Neural cell (in vitro differentiated cells): ENCODE measurements at regions not wholly inside any gene's neighbourhood (a gene's known extent, or its start where the extent isn't known, plus 50 kb on each side); places are given as distances from the start of the nearest gene placed in this dataset.
"Not testable (repeated sequence)": the region's sequence is repeated elsewhere in the genome, so short reads cannot be mapped to it uniquely, and the experiment has no call there.

Experiments
- H2AFZ ChIP-seq: fragments of 200-600, 300-800 bp; sonication (generic), shearing (Covaris generic); 2 replicates; pipeline ENCODE4 v1.6.0; 2014; ENCODE audit warnings: low read depth, mild to moderate bottlenecking, antibody characterized with exemption, low read length, moderate library complexity
- H3F3A ChIP-seq: fragments of 200-600 bp; shearing (Covaris generic); 2 replicates; pipeline ENCODE4 v1.6.1; 2016; ENCODE audit warnings: mild to moderate bottlenecking, moderate library complexity, mixed read lengths, antibody characterized with exemption, low read length; ENCODE audit not compliant: insufficient read depth, poor library complexity, severe bottlenecking
- H3K27ac ChIP-seq: fragments of 200-600, 300-800 bp; sonication (generic), shearing (Covaris generic); 2 replicates; pipeline ENCODE4 v1.5.1; 2014; ENCODE audit warnings: mild to moderate bottlenecking, low read length, moderate library complexity
- H3K27me3 ChIP-seq: fragments of 300-800, 200-600 bp; sonication (generic), shearing (Covaris generic); 2 replicates; pipeline ENCODE4 v1.6.0; 2014; ENCODE audit warnings: mild to moderate bottlenecking, low read depth, low read length, moderate library complexity; ENCODE audit not compliant: insufficient read depth
- H3K36me3 ChIP-seq: fragments of 300-800, 200-600 bp; sonication (generic), shearing (Covaris generic); 2 replicates; pipeline ENCODE4 v1.5.1; 2014; ENCODE audit warnings: mild to moderate bottlenecking, antibody characterized with exemption, low read length, moderate library complexity; ENCODE audit not compliant: insufficient read depth
- H3K4me2 ChIP-seq: fragments of 300-800, 200-600 bp; sonication (generic), shearing (Covaris generic); 2 replicates; pipeline ENCODE4 v1.6.0; 2014; ENCODE audit warnings: mild to moderate bottlenecking, low read length
- H3K4me3 ChIP-seq: fragments of 300-800, 200-600 bp; sonication (generic), shearing (Covaris generic); 2 replicates; pipeline ENCODE4 v1.5.1; 2014; ENCODE audit warnings: mild to moderate bottlenecking, low read length, moderate library complexity
- H3K79me2 ChIP-seq: fragments of 200-600 bp; shearing (Covaris generic); replicated peaks from 2 replicates; pipeline ENCODE4 v1.6.0; 2014; ENCODE audit warnings: mild to moderate bottlenecking, low read length, moderate library complexity; ENCODE audit not compliant: insufficient read depth
- H3K9ac ChIP-seq: fragments of 300-800, 200-600 bp; sonication (generic), shearing (Covaris generic); 2 replicates; pipeline ENCODE4 v1.6.1; 2016; ENCODE audit warnings: mild to moderate bottlenecking, low read length, mixed read lengths
- H3K9me2 ChIP-seq: fragments of 200-600 bp; shearing (Covaris generic); 2 replicates; pipeline ENCODE4 v1.6.1; 2016; ENCODE audit warnings: mild to moderate bottlenecking, low read length, mixed read lengths; ENCODE audit not compliant: insufficient read depth
- H3K9me3 ChIP-seq: fragments of 200-600, 300-800 bp; sonication (generic), shearing (Covaris generic); 2 replicates; pipeline ENCODE4 v1.6.1; 2016; ENCODE audit warnings: mild to moderate bottlenecking, mixed run types, low read length, moderate library complexity, mixed read lengths
- H4K20me1 ChIP-seq: fragments of 200-600 bp; shearing (Covaris generic); 2 replicates; pipeline ENCODE4 v1.6.1; 2016; ENCODE audit warnings: mild to moderate bottlenecking, mixed run types; ENCODE audit not compliant: insufficient read depth
- EP300 ChIP-seq: fragments of 450-650 bp; conservative IDR thresholded peaks from 2 replicates; pipeline ENCODE4 v1.6.1; 2014; ENCODE audit warnings: antibody characterized with exemption, mild to moderate bottlenecking, moderate library complexity; ENCODE audit not compliant: poor library complexity, severe bottlenecking
- EZH2 ChIP-seq: fragments of 200-600, 300-800 bp; shearing (Covaris generic), sonication (generic); IDR thresholded peaks from 2 replicates; pipeline ENCODE4 v1.6.1; 2014; ENCODE audit warnings: antibody characterized with exemption, low read length, borderline replicate concordance, mild to moderate bottlenecking; ENCODE audit not compliant: insufficient read depth, poor library complexity, severe bottlenecking
- MXI1 ChIP-seq: fragments of 450-650 bp; conservative IDR thresholded peaks from 2 replicates; pipeline ENCODE4 v1.6.1; 2014; ENCODE audit warnings: antibody characterized with exemption, mild to moderate bottlenecking; ENCODE audit not compliant: poor library complexity, severe bottlenecking
- POLR2AphosphoS5 ChIP-seq: IDR thresholded peaks from 2 replicates; pipeline ENCODE4 v1.6.1; 2012
- RAD21 ChIP-seq: fragments of 450-650 bp; conservative IDR thresholded peaks from 2 replicates; pipeline ENCODE4 v1.6.1; 2014; ENCODE audit warnings: antibody characterized with exemption, mild to moderate bottlenecking, moderate library complexity
- SMC3 ChIP-seq: fragments of 450-650 bp; conservative IDR thresholded peaks from 2 replicates; pipeline ENCODE4 v1.6.1; 2014; ENCODE audit warnings: antibody characterized with exemption, mild to moderate bottlenecking, moderate library complexity; ENCODE audit not compliant: poor library complexity
- TAF1 ChIP-seq: IDR thresholded peaks from 2 replicates; pipeline ENCODE4 v1.6.1; 2012; ENCODE audit warnings: low read depth
- TF ChIP-seq, protein P1 (sequence below): IDR thresholded peaks from 2 replicates; pipeline ENCODE4 v1.6.1; 2012; ENCODE audit warnings: borderline replicate concordance
- TF ChIP-seq, protein P2 (sequence below): fragments of 450-650 bp; IDR thresholded peaks from 2 replicates; pipeline ENCODE4 v1.5.1; 2014; ENCODE audit warnings: antibody characterized with exemption, mild to moderate bottlenecking, moderate library complexity; ENCODE audit not compliant: poor library complexity, severe bottlenecking

DNA sequence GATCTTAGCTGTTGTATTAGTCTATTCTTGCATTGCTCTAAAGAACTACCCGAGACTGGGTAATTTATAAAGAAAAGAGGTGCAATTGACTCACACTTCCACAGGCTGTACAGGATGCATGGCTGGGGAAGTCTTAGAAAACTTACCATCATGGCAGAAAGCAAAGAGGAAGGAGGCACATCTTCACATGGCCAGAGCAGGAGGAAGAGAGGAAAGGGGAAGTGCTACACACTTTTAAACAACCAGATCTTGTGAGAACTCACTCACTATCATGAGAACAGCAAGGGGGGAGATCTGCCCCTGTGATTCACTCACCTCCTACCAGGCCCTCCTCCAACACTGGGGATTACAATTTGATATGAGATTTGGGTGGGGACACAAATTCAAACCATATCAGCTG, 494.2 kb upstream of the CCDC196 start:
- H3K79me2 ChIP-seq, H3F3A ChIP-seq, H3K9ac ChIP-seq, H3K4me2 ChIP-seq, H3K4me3 ChIP-seq, H4K20me1 ChIP-seq, H3K9me3 ChIP-seq, H3K36me3 ChIP-seq, H2AFZ ChIP-seq, H3K9me2 ChIP-seq, H3K27me3 ChIP-seq, H3K27ac ChIP-seq: not testable (repeated sequence)

DNA sequence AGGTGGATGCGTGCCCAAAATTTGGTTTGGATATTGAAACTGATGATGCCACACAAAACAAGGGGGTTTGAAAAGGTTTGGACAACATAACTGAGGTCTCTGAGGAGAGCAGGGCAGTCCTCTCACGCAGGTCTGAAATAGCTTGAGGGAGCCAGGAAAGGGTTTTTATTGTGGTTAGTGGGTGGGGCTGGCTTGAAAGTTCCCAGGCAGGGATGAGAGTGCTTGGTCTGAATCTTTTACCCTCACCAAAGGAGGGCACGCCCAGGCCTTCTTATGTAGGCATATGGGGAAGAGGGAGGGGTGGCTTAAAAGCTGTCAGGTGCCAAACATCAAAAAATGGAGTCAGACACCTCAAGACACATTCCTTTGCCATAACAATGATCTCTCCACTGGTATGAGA, 493.1 kb upstream of the CCDC196 start:
- Histone ChIP-seq H3K9ac (no peak overlapping the region), H3F3A (no peaks in the 10 kb centered on the region), H3K9me3 (no peaks in the 10 kb centered on the region), H3K4me3 (no peak overlapping the region), H3K9me2 (no peaks in the 10 kb centered on the region), H2AFZ (no peak overlapping the region), H3K79me2 (no peaks in the 10 kb centered on the region), H3K36me3 (no peaks in the 10 kb centered on the region), H3K27me3 (no peaks in the 10 kb centered on the region), H3K27ac (no peak overlapping the region), H3K4me2 (no peak overlapping the region), H4K20me1 (no peaks in the 10 kb centered on the region)
- TF ChIP-seq MXI1 (no peak), RAD21 (no peak), TAF1 (no peak), EZH2 (no peak), POLR2AphosphoS5 (no peak), SMC3 (no peak), EP300 (no peak)
- TF ChIP-seq, protein P1, sequence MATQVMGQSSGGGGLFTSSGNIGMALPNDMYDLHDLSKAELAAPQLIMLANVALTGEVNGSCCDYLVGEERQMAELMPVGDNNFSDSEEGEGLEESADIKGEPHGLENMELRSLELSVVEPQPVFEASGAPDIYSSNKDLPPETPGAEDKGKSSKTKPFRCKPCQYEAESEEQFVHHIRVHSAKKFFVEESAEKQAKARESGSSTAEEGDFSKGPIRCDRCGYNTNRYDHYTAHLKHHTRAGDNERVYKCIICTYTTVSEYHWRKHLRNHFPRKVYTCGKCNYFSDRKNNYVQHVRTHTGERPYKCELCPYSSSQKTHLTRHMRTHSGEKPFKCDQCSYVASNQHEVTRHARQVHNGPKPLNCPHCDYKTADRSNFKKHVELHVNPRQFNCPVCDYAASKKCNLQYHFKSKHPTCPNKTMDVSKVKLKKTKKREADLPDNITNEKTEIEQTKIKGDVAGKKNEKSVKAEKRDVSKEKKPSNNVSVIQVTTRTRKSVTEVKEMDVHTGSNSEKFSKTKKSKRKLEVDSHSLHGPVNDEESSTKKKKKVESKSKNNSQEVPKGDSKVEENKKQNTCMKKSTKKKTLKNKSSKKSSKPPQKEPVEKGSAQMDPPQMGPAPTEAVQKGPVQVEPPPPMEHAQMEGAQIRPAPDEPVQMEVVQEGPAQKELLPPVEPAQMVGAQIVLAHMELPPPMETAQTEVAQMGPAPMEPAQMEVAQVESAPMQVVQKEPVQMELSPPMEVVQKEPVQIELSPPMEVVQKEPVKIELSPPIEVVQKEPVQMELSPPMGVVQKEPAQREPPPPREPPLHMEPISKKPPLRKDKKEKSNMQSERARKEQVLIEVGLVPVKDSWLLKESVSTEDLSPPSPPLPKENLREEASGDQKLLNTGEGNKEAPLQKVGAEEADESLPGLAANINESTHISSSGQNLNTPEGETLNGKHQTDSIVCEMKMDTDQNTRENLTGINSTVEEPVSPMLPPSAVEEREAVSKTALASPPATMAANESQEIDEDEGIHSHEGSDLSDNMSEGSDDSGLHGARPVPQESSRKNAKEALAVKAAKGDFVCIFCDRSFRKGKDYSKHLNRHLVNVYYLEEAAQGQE: no peak
- TF ChIP-seq, protein P2, sequence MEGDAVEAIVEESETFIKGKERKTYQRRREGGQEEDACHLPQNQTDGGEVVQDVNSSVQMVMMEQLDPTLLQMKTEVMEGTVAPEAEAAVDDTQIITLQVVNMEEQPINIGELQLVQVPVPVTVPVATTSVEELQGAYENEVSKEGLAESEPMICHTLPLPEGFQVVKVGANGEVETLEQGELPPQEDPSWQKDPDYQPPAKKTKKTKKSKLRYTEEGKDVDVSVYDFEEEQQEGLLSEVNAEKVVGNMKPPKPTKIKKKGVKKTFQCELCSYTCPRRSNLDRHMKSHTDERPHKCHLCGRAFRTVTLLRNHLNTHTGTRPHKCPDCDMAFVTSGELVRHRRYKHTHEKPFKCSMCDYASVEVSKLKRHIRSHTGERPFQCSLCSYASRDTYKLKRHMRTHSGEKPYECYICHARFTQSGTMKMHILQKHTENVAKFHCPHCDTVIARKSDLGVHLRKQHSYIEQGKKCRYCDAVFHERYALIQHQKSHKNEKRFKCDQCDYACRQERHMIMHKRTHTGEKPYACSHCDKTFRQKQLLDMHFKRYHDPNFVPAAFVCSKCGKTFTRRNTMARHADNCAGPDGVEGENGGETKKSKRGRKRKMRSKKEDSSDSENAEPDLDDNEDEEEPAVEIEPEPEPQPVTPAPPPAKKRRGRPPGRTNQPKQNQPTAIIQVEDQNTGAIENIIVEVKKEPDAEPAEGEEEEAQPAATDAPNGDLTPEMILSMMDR: no peak

DNA sequence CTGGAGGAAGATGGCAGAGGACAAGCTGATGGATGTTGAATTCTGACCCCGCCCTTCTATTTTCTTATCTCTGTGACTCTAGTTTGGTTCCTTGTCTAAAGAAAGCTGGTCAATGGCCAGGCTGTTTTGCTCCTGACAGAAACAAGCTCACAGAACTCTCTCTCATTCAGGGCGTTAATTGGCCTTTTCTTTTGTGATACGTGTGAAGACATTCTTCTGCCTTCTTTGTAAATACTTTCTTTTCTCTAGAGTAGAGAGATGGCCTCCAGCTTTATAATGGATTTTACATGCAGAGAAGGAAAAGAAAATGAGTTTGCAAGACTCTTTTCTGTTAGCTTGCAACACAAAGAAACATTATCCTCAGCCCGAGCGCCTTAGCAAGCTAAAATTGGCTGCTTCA, 492.2 kb upstream of the CCDC196 start:
- H3K27me3 ChIP-seq: no peaks in the 10 kb centered on the region
- H3K4me2 ChIP-seq: no peak overlapping the region
- no peaks in the 10 kb centered on the region for H4K20me1 ChIP-seq
- no peaks in the 10 kb centered on the region for H3F3A ChIP-seq
- no peaks in the 10 kb centered on the region for H3K36me3 ChIP-seq
- no peak for TF ChIP-seq TAF1
- TF ChIP-seq POLR2AphosphoS5: no peak
- TF ChIP-seq RAD21: no peak
- TF ChIP-seq, protein P1: no peak
- TF ChIP-seq EZH2: no peak
- TF ChIP-seq SMC3: no peak
- TF ChIP-seq EP300: no peak
- TF ChIP-seq, protein P2: no peak
- TF ChIP-seq MXI1: no peak
- no peaks in the 10 kb centered on the region for H3K79me2 ChIP-seq
- no peak overlapping the region for H3K27ac ChIP-seq
- no peaks in the 10 kb centered on the region for H3K9me3 ChIP-seq
- no peaks in the 10 kb centered on the region for H3K9me2 ChIP-seq
- H2AFZ ChIP-seq: no peak overlapping the region
- no peak overlapping the region for H3K9ac ChIP-seq
- H3K4me3 ChIP-seq: no peak overlapping the region
